ENCODE measurements at regions not wholly inside any gene's neighbourhood (a gene's known extent, or its start where the extent isn't known, plus 50 kb on each side); places are given as distances from the start of the nearest gene placed in this dataset.

- TF ChIP-seq CTCF (IDR thresholded peaks at IDR 0.05) = no peak
- TF ChIP-seq POLR2A (IDR thresholded peaks at IDR 0.05) = no peak
These were observed 150.1 kb downstream of the GDAP2 start for GRCh38 chr1:117779364-117779763.
